ENCODE measurements at regions not wholly inside any gene's neighbourhood (a gene's known extent, or its start where the extent isn't known, plus 50 kb on each side); places are given as distances from the start of the nearest gene placed in this dataset.

DNA sequence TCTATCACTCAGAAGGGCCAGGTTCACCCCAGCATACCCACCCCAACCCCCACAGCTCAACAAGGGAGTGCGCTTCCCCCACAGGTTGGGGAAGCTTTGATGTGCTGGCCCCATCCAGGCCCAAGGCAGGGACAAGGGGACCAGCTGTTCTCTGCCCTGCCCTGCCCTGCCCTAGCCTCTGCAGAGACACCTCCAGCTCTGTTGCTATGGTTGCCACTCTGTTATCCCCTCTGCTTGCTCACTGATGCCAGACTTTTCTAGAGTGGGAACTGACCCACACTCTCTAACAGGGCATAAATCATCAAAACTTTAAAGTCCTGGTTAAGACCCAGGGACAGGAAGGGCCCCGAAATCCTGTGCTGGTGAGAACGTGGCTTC, 50.4 kb upstream of the ENPP7 start:
- POLR2A ChIA-PET = no interaction called here
- DNase-seq (ENCODE audit: extremely low spot score) = no peak
- TF ChIP-seq CTCF (IDR thresholded peaks at IDR 0.05; ENCODE audit: control extremely low read depth, extremely low read depth, low read depth, missing control alignments) = no peak
- CTCF ChIA-PET = no interaction called here

GRCh38 chr17:79679631-79680317, 51.0 kb upstream of the ENPP7 start:
- POLR2A ChIA-PET = no interaction called here
- CTCF ChIA-PET = interaction anchor here (1.4 kb wide), 1 partner anchor 29 kb away, joined by 4 read pairs; no protein-coding TSS in a partner anchor
- DNase-seq (ENCODE audit: extremely low spot score) = no peak
- TF ChIP-seq CTCF (IDR thresholded peaks at IDR 0.05; ENCODE audit: control extremely low read depth, extremely low read depth, low read depth, missing control alignments) = no peak

DNA sequence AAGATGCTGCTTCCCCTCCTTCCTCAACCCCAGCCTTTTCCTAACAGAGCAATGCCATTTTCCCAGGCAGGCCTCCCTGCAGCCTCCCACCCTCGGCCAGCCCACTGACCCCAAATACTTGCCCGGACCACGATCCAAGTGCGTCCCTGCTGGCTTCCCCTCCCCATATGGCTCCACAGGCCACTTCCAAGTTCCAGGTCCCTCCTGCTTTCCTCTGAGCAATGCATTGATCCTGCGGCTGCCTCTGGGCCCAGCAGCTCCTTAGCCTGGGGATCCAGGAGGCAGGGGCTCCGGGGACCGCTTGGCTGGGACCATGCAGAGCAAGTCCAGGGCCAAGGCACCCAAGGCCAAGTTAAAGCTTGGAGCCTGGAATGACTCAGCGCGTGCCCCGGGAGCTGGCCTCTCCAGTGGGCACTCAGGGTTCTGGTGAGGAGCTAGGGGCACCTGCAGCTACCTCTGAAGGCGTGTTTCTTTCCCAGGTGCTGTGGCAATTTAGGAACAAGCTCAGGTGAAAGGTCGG, 51.9 kb upstream of the ENPP7 start:
- TF ChIP-seq CTCF (IDR thresholded peaks at IDR 0.05; ENCODE audit: control extremely low read depth, extremely low read depth, low read depth, missing control alignments) = no peak
- POLR2A ChIA-PET = no interaction called here
- CTCF ChIA-PET = interaction anchor here (1.4 kb wide), 1 partner anchor 30 kb away, joined by 4 read pairs; no protein-coding TSS in a partner anchor

DNA sequence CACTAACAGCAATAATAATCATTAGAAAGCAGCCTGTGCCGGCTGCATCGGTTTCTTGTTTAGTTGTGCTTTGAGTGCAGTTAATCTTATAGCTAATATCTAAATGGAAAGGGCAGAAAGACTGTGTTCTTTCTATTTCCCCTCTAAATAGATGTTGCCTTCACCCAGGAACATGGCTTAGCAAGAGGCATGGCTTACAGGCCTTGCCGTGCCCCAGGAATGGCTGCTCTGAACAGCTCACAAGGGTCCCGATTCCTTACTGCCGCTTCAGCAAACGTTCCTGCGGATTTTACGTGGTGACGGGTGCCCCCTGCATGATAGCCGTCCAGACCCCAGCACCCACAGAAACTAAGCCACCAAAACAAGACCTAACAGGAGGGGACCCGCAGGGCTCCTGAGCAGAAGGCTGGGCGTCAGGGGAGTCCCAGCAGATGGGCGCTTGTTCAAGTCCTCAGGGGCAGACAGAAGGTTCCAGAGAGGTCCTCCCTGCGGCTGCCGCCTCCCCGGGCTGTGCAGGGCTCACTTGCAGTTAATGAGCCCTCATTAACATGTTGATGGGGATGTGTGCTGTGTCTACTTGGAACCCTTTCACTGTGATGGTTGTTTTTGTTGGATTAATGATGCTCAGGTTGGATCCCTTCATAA, 52.5 kb upstream of the ENPP7 start:
- DNase-seq (ENCODE audit: extremely low spot score) = no peak
- ChIA-PET CTCF (interaction anchor here (1.4 kb wide), 1 partner anchor 30 kb away, joined by 4 read pairs; no protein-coding TSS in a partner anchor), POLR2A (no interaction called here)
- TF ChIP-seq CTCF (IDR thresholded peaks at IDR 0.05; ENCODE audit: control extremely low read depth, extremely low read depth, low read depth, missing control alignments) = no peak

More for the DNA sequence above, 51.9 kb upstream of the ENPP7 start:
- no peak for DNase-seq (ENCODE audit: extremely low spot score)

- ChIA-PET CTCF (no interaction called here), POLR2A (no interaction called here)
- no peak for DNase-seq (ENCODE audit: extremely low spot score)
- TF ChIP-seq CTCF (IDR thresholded peaks at IDR 0.05; ENCODE audit: control extremely low read depth, extremely low read depth, low read depth, missing control alignments) = no peak
Observed at GRCh38 chr17:79677646-79678045, 53.1 kb upstream of the ENPP7 start.

GRCh38 chr17:79676796-79677195, 53.9 kb upstream of the ENPP7 start:
- ChIA-PET POLR2A (no interaction called here), CTCF (no interaction called here)
- TF ChIP-seq CTCF (IDR thresholded peaks at IDR 0.05; ENCODE audit: control extremely low read depth, extremely low read depth, low read depth, missing control alignments) = no peak
- no peak for DNase-seq (ENCODE audit: extremely low spot score)
